GM12864 (cell line): ENCODE measurements at regions not wholly inside any gene's neighbourhood (a gene's known extent, or its start where the extent isn't known, plus 50 kb on each side); places are given as distances from the start of the nearest gene placed in this dataset.

Experiments
- DNase-seq: peaks from one replicate; pipeline ENCODE4 v3.0.0-alpha.2; 2011; ENCODE audit warnings: low read depth
- H3K4me3 ChIP-seq: 2 replicates; pipeline ENCODE4 v1.5.1; 2011; ENCODE audit warnings: mild to moderate bottlenecking, low read depth, low read length, control low read depth
- TF ChIP-seq, protein P1 (sequence below): IDR thresholded peaks from 2 replicates; pipeline ENCODE4 v1.5.1; 2011; ENCODE audit warnings: low read depth, mild to moderate bottlenecking, moderate library complexity, low read length, control low read depth, inconsistent platforms; ENCODE audit errors: missing control alignments

GRCh38 chr12:89971880-89972279 lies 263.2 kb upstream of the ATP2B1 start:
- TF ChIP-seq, protein P1, sequence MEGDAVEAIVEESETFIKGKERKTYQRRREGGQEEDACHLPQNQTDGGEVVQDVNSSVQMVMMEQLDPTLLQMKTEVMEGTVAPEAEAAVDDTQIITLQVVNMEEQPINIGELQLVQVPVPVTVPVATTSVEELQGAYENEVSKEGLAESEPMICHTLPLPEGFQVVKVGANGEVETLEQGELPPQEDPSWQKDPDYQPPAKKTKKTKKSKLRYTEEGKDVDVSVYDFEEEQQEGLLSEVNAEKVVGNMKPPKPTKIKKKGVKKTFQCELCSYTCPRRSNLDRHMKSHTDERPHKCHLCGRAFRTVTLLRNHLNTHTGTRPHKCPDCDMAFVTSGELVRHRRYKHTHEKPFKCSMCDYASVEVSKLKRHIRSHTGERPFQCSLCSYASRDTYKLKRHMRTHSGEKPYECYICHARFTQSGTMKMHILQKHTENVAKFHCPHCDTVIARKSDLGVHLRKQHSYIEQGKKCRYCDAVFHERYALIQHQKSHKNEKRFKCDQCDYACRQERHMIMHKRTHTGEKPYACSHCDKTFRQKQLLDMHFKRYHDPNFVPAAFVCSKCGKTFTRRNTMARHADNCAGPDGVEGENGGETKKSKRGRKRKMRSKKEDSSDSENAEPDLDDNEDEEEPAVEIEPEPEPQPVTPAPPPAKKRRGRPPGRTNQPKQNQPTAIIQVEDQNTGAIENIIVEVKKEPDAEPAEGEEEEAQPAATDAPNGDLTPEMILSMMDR = no peak
- no peak for DNase-seq

GRCh38 chr12:89970722-89971121 lies 262.1 kb upstream of the ATP2B1 start:
- H3K4me3 ChIP-seq = no peak overlapping the region
- TF ChIP-seq, protein P1 = no peak
- DNase-seq = no peak

More at GRCh38 chr12:89971880-89972279, 263.2 kb upstream of the ATP2B1 start:
- H3K4me3 ChIP-seq = no peak overlapping the region

- TF ChIP-seq, protein P1 = no peak
- no peak for DNase-seq
- H3K4me3 ChIP-seq = no peak overlapping the region
Observed at GRCh38 chr12:89969093-89969492, 260.5 kb upstream of the ATP2B1 start.

GRCh38 chr12:89968151-89968700 lies 259.6 kb upstream of the ATP2B1 start:
- no peak overlapping the region for H3K4me3 ChIP-seq
- TF ChIP-seq, protein P1 = no peak
- no peak for DNase-seq

- TF ChIP-seq, protein P1 = no peak
- DNase-seq = no peak
- H3K4me3 ChIP-seq = no peak overlapping the region
Observed at GRCh38 chr12:89966495-89967240, 258.0 kb upstream of the ATP2B1 start.

DNA sequence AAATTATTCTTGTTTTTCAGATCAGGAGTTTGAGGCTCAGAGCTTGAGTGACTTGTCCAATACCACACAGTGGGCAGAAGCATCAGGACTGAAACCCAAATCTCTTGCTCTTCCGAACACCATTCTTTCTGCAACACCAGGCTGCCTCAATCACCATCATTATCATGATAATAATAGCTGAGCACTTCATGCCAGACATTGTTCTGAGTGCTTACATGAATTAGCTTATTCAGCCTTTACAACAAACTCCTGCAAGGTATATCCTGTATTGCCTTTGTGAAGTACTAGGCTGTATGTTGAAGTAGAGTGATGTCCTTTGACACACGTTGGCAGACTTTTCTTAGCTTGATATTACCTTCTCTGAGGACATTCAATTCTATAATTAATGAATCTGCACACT lies 257.4 kb upstream of the ATP2B1 start:
- no peak for DNase-seq
- TF ChIP-seq, protein P1 = no peak
- no peak overlapping the region for H3K4me3 ChIP-seq

GRCh38 chr12:89962648-89963047 lies 254.0 kb upstream of the ATP2B1 start:
- DNase-seq = no peak
- no peak overlapping the region for H3K4me3 ChIP-seq
- TF ChIP-seq, protein P1 = peak; percentile 15
